Mesodermal cell (in vitro differentiated cells): ENCODE measurements at regions not wholly inside any gene's neighbourhood (a gene's known extent, or its start where the extent isn't known, plus 50 kb on each side); places are given as distances from the start of the nearest gene placed in this dataset.
"Not testable (repeated sequence)": the region's sequence is repeated elsewhere in the genome, so short reads cannot be mapped to it uniquely, and the experiment has no call there.

Source experiments
- H3K27ac ChIP-seq: 2 replicates; pipeline ENCODE4 v1.7.0; 2013; ENCODE audit warnings: mild to moderate bottlenecking, low read depth, low read length, moderate library complexity; ENCODE audit not compliant: severe bottlenecking
- H3K36me3 ChIP-seq: 2 replicates; pipeline ENCODE4 v1.7.1; 2013; ENCODE audit warnings: mild to moderate bottlenecking, low read length, moderate library complexity; ENCODE audit not compliant: control insufficient read depth, insufficient read depth
- H3K4me1 ChIP-seq: one replicate; pipeline ENCODE4 v1.7.1; 2013; ENCODE audit warnings: mild to moderate bottlenecking, low read length; ENCODE audit not compliant: insufficient read depth, control insufficient read depth, poor library complexity, severe bottlenecking
- H3K4me3 ChIP-seq: 2 replicates; pipeline ENCODE4 v1.7.0; 2013; ENCODE audit warnings: low read length, control low read depth, mild to moderate bottlenecking; ENCODE audit not compliant: insufficient read depth, poor library complexity, severe bottlenecking; ENCODE audit errors: extremely low read depth
- H3K9me3 ChIP-seq: 2 replicates; pipeline ENCODE4 v1.7.1; 2013; ENCODE audit warnings: mild to moderate bottlenecking, low read length, moderate library complexity; ENCODE audit not compliant: control insufficient read depth
- WGBS, 2 experiments: methylation state at CpG; one replicate each; pipeline ENCODE4 v1.1.5; 2013; ENCODE audit warnings: missing lambda C conversion rate in 2 of 2; ENCODE audit not compliant: insufficient coverage in 2 of 2; 5-methylcytosine and 5-hydroxymethylcytosine counted together

GRCh38 chr22:47879346-47879745 is 1116.9 kb downstream of the TBC1D22A start:
- Histone ChIP-seq H3K4me1 (no peaks in the 10 kb centered on the region), H3K4me3 (no peak overlapping the region), H3K9me3 (peaks cover 11% of the 10 kb centered on the region), H3K27ac (no peak overlapping the region), H3K36me3 (no peaks in the 10 kb centered on the region)
- 92% methylated on average over 2 of the region's 2 CpGs; no CpG with 5 or more reads in 1 of the 2 experiments for WGBS, 2 experiments

GRCh38 chr22:47878460-47878859 is 1116.0 kb downstream of the TBC1D22A start:
- H3K27ac ChIP-seq: no peak overlapping the region
- H3K36me3 ChIP-seq: no peaks in the 10 kb centered on the region
- 64 to 91% methylated on average over 3 to 4 of the region's 5 CpGs for WGBS, 2 experiments
- H3K4me3 ChIP-seq: no peak overlapping the region
- H3K4me1 ChIP-seq: no peaks in the 10 kb centered on the region
- peaks cover 8% of the 10 kb centered on the region for H3K9me3 ChIP-seq

- no peak overlapping the region for H3K4me3 ChIP-seq
- no peaks in the 10 kb centered on the region for H3K4me1 ChIP-seq
- 88 to 93% methylated on average over 17 to 19 of the region's 19 CpGs for WGBS, 2 experiments
- H3K27ac ChIP-seq: no peak overlapping the region
- no peaks in the 10 kb centered on the region for H3K9me3 ChIP-seq
- no peaks in the 10 kb centered on the region for H3K36me3 ChIP-seq
Measured at GRCh38 chr22:47872761-47873535, 1110.5 kb downstream of the TBC1D22A start.

DNA sequence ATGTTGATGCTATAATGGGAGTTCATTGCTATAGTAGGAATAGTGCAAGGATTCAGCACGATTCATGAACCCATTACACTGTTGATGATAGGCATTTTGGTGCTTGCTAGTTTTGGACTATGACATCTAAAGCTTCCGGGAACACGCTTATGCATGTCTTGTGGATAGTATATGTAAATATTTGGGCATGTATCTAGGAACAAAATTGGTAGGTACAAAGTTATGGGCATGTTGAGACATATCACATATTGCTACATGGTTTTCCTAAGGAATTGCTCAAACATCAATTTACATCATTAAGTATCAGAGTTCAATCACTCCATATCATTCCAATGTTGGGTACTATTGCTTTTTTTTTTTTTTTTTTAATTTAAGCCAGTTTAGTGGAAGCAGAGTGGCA is 1103.2 kb downstream of the TBC1D22A start:
- Histone ChIP-seq H3K36me3 (no peaks in the 10 kb centered on the region), H3K9me3 (peaks cover 3% of the 10 kb centered on the region), H3K4me1 (no peaks in the 10 kb centered on the region), H3K27ac (no peak overlapping the region), H3K4me3 (no peak overlapping the region)
- 67% methylated on average over 1 of the region's 3 CpGs; no CpG with 5 or more reads in 1 of the 2 experiments for WGBS, 2 experiments

DNA sequence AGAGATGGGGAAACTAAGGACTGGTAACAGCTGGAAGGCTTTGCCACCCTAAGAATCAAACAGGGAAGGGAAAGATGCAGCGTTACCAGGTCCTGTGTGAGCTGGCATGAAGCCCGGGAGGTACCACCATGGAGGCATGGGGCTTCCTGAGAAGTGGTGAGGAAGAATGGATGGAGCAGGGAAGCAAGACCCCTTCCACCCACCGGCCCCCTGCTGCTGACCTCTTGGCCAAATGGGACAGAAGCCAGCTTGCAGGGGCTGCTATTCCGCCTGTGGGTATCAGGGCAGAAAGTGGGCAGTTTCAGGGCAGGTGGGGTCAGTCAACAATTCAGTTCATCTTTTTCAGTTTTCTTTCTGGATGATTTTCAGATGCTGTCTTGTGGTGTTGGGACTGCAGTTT is 1099.9 kb downstream of the TBC1D22A start:
- H3K9me3 ChIP-seq: peaks cover 10% of the 10 kb centered on the region
- H3K27ac ChIP-seq: no peak overlapping the region
- H3K4me1 ChIP-seq: no peaks in the 10 kb centered on the region
- no peak overlapping the region for H3K4me3 ChIP-seq
- no peaks in the 10 kb centered on the region for H3K36me3 ChIP-seq
- 96 to 100% methylated on average over 1 to 3 of the region's 4 CpGs for WGBS, 2 experiments

GRCh38 chr22:47860907-47861306 is 1098.5 kb downstream of the TBC1D22A start:
- 79 to 86% methylated on average over 7 to 8 of the region's 9 CpGs for WGBS, 2 experiments
- peaks cover 10% of the 10 kb centered on the region for H3K9me3 ChIP-seq
- H3K4me1 ChIP-seq, H3K36me3 ChIP-seq, H3K4me3 ChIP-seq, H3K27ac ChIP-seq: not testable (repeated sequence)

DNA sequence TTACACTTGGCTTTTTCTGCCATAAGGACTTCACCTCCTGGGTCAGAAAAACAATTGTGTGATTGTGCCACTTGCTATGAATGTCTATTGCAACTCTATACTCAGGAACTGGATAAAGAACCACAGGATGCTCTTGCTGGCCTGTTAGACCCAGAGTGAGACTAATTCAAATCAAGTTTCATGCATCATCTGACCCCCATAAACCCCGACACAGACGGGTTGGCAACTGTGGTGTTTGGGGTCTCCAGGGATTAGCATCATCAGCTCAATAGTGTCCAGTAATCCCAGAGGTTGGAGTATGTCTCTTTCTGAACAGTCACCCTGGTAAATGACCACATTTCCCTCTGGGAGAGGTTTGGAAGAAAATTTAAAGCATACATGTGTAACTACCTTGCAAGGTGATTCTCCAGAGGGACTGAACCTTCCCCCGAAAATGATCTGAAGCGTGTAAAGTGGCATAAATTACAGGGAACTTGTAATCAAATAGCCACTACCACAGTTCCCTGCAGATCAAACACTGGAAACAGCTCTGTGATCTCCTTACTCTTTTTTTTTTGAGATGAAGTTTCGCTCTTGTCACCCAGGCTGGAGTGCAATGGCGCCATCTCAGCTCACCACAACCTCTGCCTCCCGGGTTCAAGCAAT is 1097.6 kb downstream of the TBC1D22A start:
- Histone ChIP-seq H3K9me3 (peaks cover 10% of the 10 kb centered on the region), H3K4me1 (no peaks in the 10 kb centered on the region), H3K4me3 (no peak overlapping the region), H3K27ac (no peak overlapping the region), H3K36me3 (no peaks in the 10 kb centered on the region)
- 50 to 82% methylated on average over 1 to 5 of the region's 7 CpGs for WGBS, 2 experiments

- H3K4me1 ChIP-seq: no peaks in the 10 kb centered on the region
- H3K4me3 ChIP-seq: no peak overlapping the region
- H3K9me3 ChIP-seq: peaks cover 10% of the 10 kb centered on the region
- no peak overlapping the region for H3K27ac ChIP-seq
- H3K36me3 ChIP-seq: no peaks in the 10 kb centered on the region
Measured at GRCh38 chr22:47858773-47859306, 1096.4 kb downstream of the TBC1D22A start.

DNA sequence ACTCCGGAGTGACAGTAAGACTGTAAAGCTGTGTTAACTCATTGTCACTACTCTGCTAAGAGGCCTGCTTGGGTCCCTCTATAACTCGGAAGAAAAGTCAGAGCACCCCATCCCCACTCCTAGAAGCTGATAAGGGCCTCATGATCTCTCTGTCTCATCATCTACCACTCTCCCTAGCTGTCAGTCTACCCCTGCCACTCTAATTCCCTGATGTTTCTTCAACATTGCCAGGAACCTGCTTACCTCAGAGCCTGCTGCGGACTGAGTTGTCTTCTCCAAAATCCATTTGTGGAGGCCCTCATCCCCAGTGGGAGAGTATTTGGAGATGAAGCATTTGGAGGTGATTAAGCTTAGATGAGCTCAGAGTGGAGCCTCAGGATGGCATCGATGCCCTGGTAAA is 1092.2 kb downstream of the TBC1D22A start:
- WGBS, 2 experiments: 86 to 88% methylated on average over 4 of the region's 4 CpGs
- Histone ChIP-seq H3K9me3 (peaks cover 7% of the 10 kb centered on the region), H3K4me1 (no peaks in the 10 kb centered on the region), H3K27ac (no peak overlapping the region), H3K4me3 (no peak overlapping the region), H3K36me3 (no peaks in the 10 kb centered on the region)

- WGBS, 2 experiments: 92 to 95% methylated on average over 4 to 5 of the region's 5 CpGs
- Histone ChIP-seq H3K9me3 (peaks cover 7% of the 10 kb centered on the region), H3K4me3 (no peak overlapping the region), H3K27ac (no peak overlapping the region), H3K36me3 (no peaks in the 10 kb centered on the region), H3K4me1 (no peaks in the 10 kb centered on the region)
Measured at GRCh38 chr22:47854251-47854650, 1091.8 kb downstream of the TBC1D22A start.

- 73 to 80% methylated on average over 1 to 3 of the region's 3 CpGs for WGBS, 2 experiments
- Histone ChIP-seq H3K9me3 (peaks cover 7% of the 10 kb centered on the region), H3K4me1 (no peaks in the 10 kb centered on the region), H3K36me3 (no peaks in the 10 kb centered on the region), H3K4me3 (no peak overlapping the region), H3K27ac (no peak overlapping the region)
Measured at GRCh38 chr22:47853750-47854149, 1091.3 kb downstream of the TBC1D22A start.
